GM12872 (cell line): ENCODE measurements at regions not wholly inside any gene's neighbourhood (a gene's known extent, or its start where the extent isn't known, plus 50 kb on each side); places are given as distances from the start of the nearest gene placed in this dataset.

Experiments used
- TF ChIP-seq, protein P1 (sequence below): IDR thresholded peaks from 3 replicates; pipeline ENCODE4 v1.5.1; 2011; ENCODE audit warnings: low read depth, mild to moderate bottlenecking, low read length, moderate library complexity; ENCODE audit not compliant: insufficient read depth

DNA sequence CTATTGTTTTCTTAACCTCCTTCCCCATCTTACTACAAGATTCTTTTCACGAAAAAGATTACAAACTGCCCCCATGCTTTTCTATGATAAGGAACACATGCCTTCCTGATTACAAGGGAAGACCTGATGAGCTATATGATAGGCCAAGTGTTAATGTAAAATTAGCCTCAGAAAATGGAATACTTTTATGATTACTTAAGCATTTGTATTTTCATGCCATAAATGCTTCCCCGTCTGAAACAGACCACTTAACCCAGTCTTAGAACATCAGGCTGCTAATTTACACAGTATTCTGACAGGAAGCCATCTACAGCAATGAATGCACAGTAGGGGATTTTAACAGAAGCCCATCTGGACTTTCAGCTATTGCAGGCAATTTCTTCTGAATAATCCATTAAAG lies 274.9 kb downstream of the HAO1 start:
- TF ChIP-seq, protein P1, sequence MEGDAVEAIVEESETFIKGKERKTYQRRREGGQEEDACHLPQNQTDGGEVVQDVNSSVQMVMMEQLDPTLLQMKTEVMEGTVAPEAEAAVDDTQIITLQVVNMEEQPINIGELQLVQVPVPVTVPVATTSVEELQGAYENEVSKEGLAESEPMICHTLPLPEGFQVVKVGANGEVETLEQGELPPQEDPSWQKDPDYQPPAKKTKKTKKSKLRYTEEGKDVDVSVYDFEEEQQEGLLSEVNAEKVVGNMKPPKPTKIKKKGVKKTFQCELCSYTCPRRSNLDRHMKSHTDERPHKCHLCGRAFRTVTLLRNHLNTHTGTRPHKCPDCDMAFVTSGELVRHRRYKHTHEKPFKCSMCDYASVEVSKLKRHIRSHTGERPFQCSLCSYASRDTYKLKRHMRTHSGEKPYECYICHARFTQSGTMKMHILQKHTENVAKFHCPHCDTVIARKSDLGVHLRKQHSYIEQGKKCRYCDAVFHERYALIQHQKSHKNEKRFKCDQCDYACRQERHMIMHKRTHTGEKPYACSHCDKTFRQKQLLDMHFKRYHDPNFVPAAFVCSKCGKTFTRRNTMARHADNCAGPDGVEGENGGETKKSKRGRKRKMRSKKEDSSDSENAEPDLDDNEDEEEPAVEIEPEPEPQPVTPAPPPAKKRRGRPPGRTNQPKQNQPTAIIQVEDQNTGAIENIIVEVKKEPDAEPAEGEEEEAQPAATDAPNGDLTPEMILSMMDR, result no peak

DNA sequence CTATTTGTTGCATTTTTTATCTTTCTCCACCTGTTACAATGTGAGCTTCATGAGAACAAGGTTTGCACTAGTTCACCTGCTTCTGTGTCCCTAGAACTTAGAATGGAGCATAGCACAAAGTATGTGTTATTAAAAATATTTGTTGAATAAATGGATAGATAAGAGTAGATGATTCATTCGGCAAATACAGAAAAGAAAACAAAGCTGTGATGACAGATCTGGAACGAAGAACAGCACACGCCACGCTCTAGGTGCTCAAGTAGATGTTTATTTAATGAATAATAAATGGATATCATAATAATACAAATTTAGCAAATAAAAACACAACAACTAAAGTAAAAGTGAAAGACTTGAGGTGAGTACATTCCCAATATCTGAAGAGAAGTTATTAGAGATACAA lies 273.1 kb downstream of the HAO1 start:
- TF ChIP-seq, protein P1, result no peak

DNA sequence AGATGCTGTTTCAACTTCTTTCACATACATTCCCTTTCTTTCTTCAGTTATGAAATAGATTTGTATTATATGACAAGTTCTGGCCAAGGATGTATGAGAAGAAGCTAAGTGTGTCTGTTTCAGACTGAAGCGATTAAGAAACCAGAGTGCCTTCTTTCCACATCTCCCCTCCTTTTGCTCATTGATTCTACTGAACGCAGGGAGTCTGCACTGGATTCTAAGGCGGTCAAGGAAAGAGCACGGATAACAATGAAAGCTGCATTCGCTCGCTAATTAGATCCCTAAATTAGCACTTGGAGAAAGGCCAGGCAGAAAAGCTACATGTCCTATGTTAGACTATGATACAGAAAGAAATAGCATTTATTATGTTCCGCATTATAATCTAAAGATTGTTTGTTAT lies 267.7 kb downstream of the HAO1 start:
- TF ChIP-seq, protein P1, result no peak

DNA sequence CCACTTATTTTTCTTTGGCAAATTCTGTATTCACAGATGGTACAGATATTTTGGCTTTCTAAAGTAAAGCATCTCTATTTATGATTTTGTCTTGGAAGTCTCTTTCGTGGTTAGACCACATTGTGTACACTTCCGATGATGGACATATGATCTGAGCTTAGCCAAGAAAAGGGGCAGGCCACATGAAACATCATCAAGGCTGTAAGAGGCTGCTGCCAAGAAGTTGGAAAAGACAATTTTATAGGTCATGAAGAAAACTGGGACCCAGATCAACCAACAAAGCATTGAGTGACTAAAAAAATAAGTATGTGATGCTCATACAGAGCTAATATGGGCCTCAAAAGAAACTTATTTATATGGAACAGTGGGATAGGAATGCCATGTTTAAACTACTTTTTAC lies 266.4 kb downstream of the HAO1 start:
- TF ChIP-seq, protein P1, result no peak

DNA sequence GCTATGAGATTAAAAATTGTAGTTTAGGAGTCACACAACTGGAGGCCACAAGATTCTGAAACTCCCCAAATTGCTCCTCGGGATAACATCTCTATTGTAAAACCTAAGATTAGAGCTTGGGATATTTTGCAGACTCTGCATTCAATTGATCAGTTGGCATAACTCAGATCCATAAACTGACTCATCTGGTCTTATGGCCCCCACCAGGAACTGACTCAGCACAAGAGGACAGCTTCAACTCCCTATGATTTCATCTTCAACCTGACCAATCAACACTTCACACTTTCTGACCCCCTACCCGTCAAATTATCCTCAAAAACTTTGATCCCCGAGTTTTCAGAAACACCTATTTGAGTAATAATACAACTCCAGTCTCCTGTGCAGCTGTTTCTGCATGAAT lies 257.3 kb downstream of the HAO1 start:
- TF ChIP-seq, protein P1, result no peak

DNA sequence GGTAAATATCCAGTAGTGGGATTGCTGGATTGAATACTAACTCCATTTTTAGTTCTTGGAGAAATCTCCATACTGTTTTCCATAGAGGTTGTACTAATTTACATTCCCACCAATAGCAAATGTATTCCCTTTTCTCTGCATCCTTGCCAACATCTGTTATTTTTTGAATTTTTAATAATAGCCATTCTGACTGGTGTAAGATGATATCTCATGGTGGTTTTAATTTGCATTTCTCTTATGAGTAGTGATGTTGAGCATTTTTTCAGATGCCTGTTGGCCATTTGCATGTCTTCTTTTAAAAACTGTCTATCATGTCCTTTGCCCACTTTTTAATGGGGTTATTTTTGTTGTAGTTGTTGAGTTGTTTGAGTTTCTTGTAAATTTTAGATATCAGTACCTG lies 253.2 kb downstream of the HAO1 start:
- TF ChIP-seq, protein P1, result no peak

DNA sequence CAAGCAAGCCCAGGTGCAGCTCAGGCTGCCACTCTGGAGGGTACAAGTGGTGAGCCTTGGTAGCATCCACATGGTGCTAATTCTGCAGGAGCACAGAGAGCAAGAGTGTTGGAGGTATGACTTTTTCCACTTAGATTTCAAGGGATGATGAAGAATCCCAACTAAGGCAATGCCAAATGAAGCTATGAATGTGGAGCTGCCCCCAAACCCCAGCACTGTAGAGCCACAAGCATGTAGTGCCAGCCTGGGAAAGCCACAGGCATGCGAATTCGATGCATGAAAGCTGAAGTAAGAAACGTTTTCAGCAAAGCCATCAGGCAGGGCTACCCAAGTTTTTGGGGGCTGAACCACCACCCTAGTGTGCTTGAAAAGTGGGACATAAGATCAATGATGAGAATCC lies 251.1 kb downstream of the HAO1 start:
- TF ChIP-seq, protein P1, result no peak

DNA sequence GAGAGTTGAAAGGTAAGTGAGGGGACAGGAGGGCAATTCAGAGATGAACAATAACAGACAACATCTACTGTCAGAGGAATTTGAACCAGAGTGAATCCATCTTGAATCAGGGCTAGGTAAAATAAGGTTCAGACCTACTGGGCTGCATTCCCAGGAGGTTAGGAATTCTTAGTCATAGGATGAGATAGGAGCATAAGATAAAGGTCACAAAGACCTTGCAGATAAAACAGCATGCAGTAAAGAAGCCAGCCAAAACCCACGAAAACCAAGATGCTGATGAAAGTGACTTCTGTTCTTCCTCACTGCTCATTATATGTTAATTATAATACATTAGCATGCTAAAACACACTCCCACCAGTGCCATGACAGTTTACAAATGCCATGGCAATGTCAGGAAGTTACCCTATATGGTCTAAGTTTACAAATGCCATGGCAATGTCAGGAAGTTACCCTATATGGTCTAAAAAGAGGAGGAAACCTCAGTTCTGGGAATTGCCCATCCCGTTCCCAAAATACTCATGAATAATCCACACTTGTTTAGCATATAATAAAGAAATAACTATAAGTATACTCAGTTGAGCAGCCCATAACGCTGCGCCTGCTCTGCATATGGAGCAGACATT lies 248.5 kb downstream of the HAO1 start:
- TF ChIP-seq, protein P1, result no peak
